NCI-H226 (cell line): ENCODE measurements at regions not wholly inside any gene's neighbourhood (a gene's known extent, or its start where the extent isn't known, plus 50 kb on each side); places are given as distances from the start of the nearest gene placed in this dataset.
"Not testable (repeated sequence)": the region's sequence is repeated elsewhere in the genome, so short reads cannot be mapped to it uniquely, and the experiment has no call there.

Experiments used
- DNase-seq: peaks from one replicate; pipeline ENCODE4 v3.0.0-alpha.2; 2015

GRCh38 chr3:103512595-103512994, 1077.8 kb downstream of the ZPLD1 start:
- no peak for DNase-seq

- no peak for DNase-seq
Measured at GRCh38 chr3:103513003-103513402, 1078.2 kb downstream of the ZPLD1 start.

- DNase-seq = no peak
Measured at GRCh38 chr3:103515116-103515515, 1080.3 kb downstream of the ZPLD1 start.

- DNase-seq = no peak
Measured at GRCh38 chr3:103516950-103517349, 1082.1 kb downstream of the ZPLD1 start.

- not testable (repeated sequence) for DNase-seq
Measured at GRCh38 chr3:103531327-103531726, 1096.5 kb downstream of the ZPLD1 start.

GRCh38 chr3:103532986-103533385, 1098.2 kb downstream of the ZPLD1 start:
- DNase-seq = no peak

- no peak for DNase-seq
Measured at GRCh38 chr3:103554451-103554850, 1119.6 kb downstream of the ZPLD1 start.

GRCh38 chr3:103564116-103564515, 1129.3 kb downstream of the ZPLD1 start:
- not testable (repeated sequence) for DNase-seq

GRCh38 chr3:103585809-103586208, 1151.0 kb downstream of the ZPLD1 start:
- DNase-seq = no peak

GRCh38 chr3:103589770-103590169, 1155.0 kb downstream of the ZPLD1 start:
- no peak for DNase-seq

GRCh38 chr3:103600844-103601243, 1166.0 kb downstream of the ZPLD1 start:
- DNase-seq = no peak

GRCh38 chr3:103601666-103602065, 1166.9 kb downstream of the ZPLD1 start:
- DNase-seq = no peak

- no peak for DNase-seq
Measured at GRCh38 chr3:103609472-103609871, 1174.7 kb downstream of the ZPLD1 start.

- no peak for DNase-seq
Measured at GRCh38 chr3:103613397-103614156, 1178.8 kb downstream of the ZPLD1 start.

GRCh38 chr3:103614719-103615118, 1179.9 kb downstream of the ZPLD1 start:
- DNase-seq = no peak

- DNase-seq = no peak
Measured at GRCh38 chr3:103617961-103618360, 1183.1 kb downstream of the ZPLD1 start.

GRCh38 chr3:103624271-103624670, 1189.5 kb downstream of the ZPLD1 start:
- DNase-seq = no peak

- peak; percentile 72 for DNase-seq
Measured at GRCh38 chr3:103629391-103629790, 1194.6 kb downstream of the ZPLD1 start.

- peak; percentile 44 for DNase-seq
Measured at GRCh38 chr3:103644450-103644849, 1209.6 kb downstream of the ZPLD1 start.

- DNase-seq = peak; percentile 16
Measured at GRCh38 chr3:103653996-103654395, 1219.2 kb downstream of the ZPLD1 start.

- DNase-seq = no peak
Measured at GRCh38 chr3:103657756-103658155, 1222.9 kb downstream of the ZPLD1 start.

- no peak for DNase-seq
Measured at GRCh38 chr3:103660810-103661209, 1226.0 kb downstream of the ZPLD1 start.

- no peak for DNase-seq
Measured at GRCh38 chr3:103662591-103662990, 1227.8 kb downstream of the ZPLD1 start.

- peak; percentile 9 for DNase-seq
Measured at GRCh38 chr3:103672346-103672745, 1237.5 kb downstream of the ZPLD1 start.

GRCh38 chr3:103684904-103685303, 1250.1 kb downstream of the ZPLD1 start:
- no peak for DNase-seq
